ENCODE measurements at regions not wholly inside any gene's neighbourhood (a gene's known extent, or its start where the extent isn't known, plus 50 kb on each side); places are given as distances from the start of the nearest gene placed in this dataset.

- no peaks in the 10 kb centered on the region for H3K9me3 Mint-ChIP-seq (ENCODE audit: unreplicated experiment)
- TF ChIP-seq CTCF (IDR thresholded peaks at IDR 0.05; ENCODE audit: insufficient read depth in 1 of 2, low read depth in 1 of 2, low read length in 1 of 2, severe bottlenecking in 1 of 2, unreplicated experiment in 1 of 2): no peak
- no peak for DNase-seq
- Histone ChIP-seq H3K9me3 (no peaks in the 10 kb centered on the region), H3K4me3 (ENCODE audit: low read depth, low read length) (no peak overlapping the region), H3K36me3 (ENCODE audit: control insufficient read depth, insufficient read depth, low read length) (no peaks in the 10 kb centered on the region), H3K27me3 (replicated peaks; ENCODE audit: control insufficient read depth, insufficient read depth, low read length) (no peaks in the 10 kb centered on the region), H3K4me1 (no peaks in the 10 kb centered on the region)
- no peak overlapping the region for H3K27ac Mint-ChIP-seq (ENCODE audit: unreplicated experiment)
- no peaks in the 10 kb centered on the region for H3K4me1 Mint-ChIP-seq (ENCODE audit: low read depth, unreplicated experiment)
- peaks cover 9% of the 10 kb centered on the region for H3K27me3 Mint-ChIP-seq (ENCODE audit: insufficient read depth, unreplicated experiment)
- no peaks in the 10 kb centered on the region for H3K36me3 Mint-ChIP-seq (ENCODE audit: insufficient read depth, unreplicated experiment)
- intact Hi-C loops (cut with micrococcal nuclease; ENCODE audit: unreplicated experiment): no loop called here
- CTCF ChIA-PET: no interaction called here
- no TSS peak for BruUV-seq (replicated peaks)
- POLR2A ChIA-PET: no interaction called here
- H3K4me3 Mint-ChIP-seq (ENCODE audit: unreplicated experiment): no peak overlapping the region
These were observed 479.5 kb upstream of the HS3ST1 start for GRCh38 chr4:11908205-11908604.

- no TSS peak for BruUV-seq (replicated peaks)
- Mint-ChIP-seq H3K4me1 (ENCODE audit: low read depth, unreplicated experiment) (no peaks in the 10 kb centered on the region), H3K4me3 (ENCODE audit: unreplicated experiment) (no peak overlapping the region), H3K27me3 (ENCODE audit: insufficient read depth, unreplicated experiment) (peaks cover 9% of the 10 kb centered on the region), H3K36me3 (ENCODE audit: insufficient read depth, unreplicated experiment) (no peaks in the 10 kb centered on the region), H3K9me3 (ENCODE audit: unreplicated experiment) (no peaks in the 10 kb centered on the region), H3K27ac (ENCODE audit: unreplicated experiment) (no peak overlapping the region)
- no peaks in the 10 kb centered on the region for H3K36me3 ChIP-seq (ENCODE audit: control insufficient read depth, insufficient read depth, low read length)
- H3K27me3 ChIP-seq (replicated peaks; ENCODE audit: control insufficient read depth, insufficient read depth, low read length): no peaks in the 10 kb centered on the region
- TF ChIP-seq CTCF (IDR thresholded peaks at IDR 0.05; ENCODE audit: insufficient read depth in 1 of 2, low read depth in 1 of 2, low read length in 1 of 2, severe bottlenecking in 1 of 2, unreplicated experiment in 1 of 2): no peak
- H3K9me3 ChIP-seq: no peaks in the 10 kb centered on the region
- H3K4me3 ChIP-seq (ENCODE audit: low read depth, low read length): no peak overlapping the region
- ChIA-PET POLR2A (no interaction called here), CTCF (interaction anchor here (0.5 kb wide), 1 partner anchor 818 kb away, joined by 3 read pairs; no protein-coding TSS in a partner anchor)
- no peaks in the 10 kb centered on the region for H3K4me1 ChIP-seq
- no peak for DNase-seq
- intact Hi-C loops (cut with micrococcal nuclease; ENCODE audit: unreplicated experiment): no loop called here
These were observed 476.4 kb upstream of the HS3ST1 start for GRCh38 chr4:11904846-11905739.

- no TSS peak for BruUV-seq (replicated peaks)
- no peaks in the 10 kb centered on the region for H3K27me3 ChIP-seq (replicated peaks; ENCODE audit: control insufficient read depth, insufficient read depth, low read length)
- Mint-ChIP-seq H3K9me3 (ENCODE audit: unreplicated experiment) (no peaks in the 10 kb centered on the region), H3K27ac (ENCODE audit: unreplicated experiment) (no peak overlapping the region), H3K27me3 (ENCODE audit: insufficient read depth, unreplicated experiment) (peaks cover 9% of the 10 kb centered on the region), H3K36me3 (ENCODE audit: insufficient read depth, unreplicated experiment) (no peaks in the 10 kb centered on the region), H3K4me3 (ENCODE audit: unreplicated experiment) (no peak overlapping the region), H3K4me1 (ENCODE audit: low read depth, unreplicated experiment) (no peaks in the 10 kb centered on the region)
- DNase-seq: no peak
- CTCF ChIA-PET: no interaction called here
- H3K4me3 ChIP-seq (ENCODE audit: low read depth, low read length): no peak overlapping the region
- no peaks in the 10 kb centered on the region for H3K36me3 ChIP-seq (ENCODE audit: control insufficient read depth, insufficient read depth, low read length)
- no peak for TF ChIP-seq CTCF (IDR thresholded peaks at IDR 0.05; ENCODE audit: insufficient read depth in 1 of 2, low read depth in 1 of 2, low read length in 1 of 2, severe bottlenecking in 1 of 2, unreplicated experiment in 1 of 2)
- H3K4me1 ChIP-seq: no peaks in the 10 kb centered on the region
- POLR2A ChIA-PET: no interaction called here
- no peaks in the 10 kb centered on the region for H3K9me3 ChIP-seq
- intact Hi-C loops (cut with micrococcal nuclease; ENCODE audit: unreplicated experiment): no loop called here
These were observed 475.4 kb upstream of the HS3ST1 start for GRCh38 chr4:11904117-11904535.

Measured in Caco-2 (cell line).